ENCODE measurements at regions not wholly inside any gene's neighbourhood (a gene's known extent, or its start where the extent isn't known, plus 50 kb on each side); places are given as distances from the start of the nearest gene placed in this dataset.

- H3K9me3 ChIP-seq = no peaks in the 10 kb centered on the region
- WGBS, 2 donors = 34 to 37% methylated on average over 3 of the region's 3 CpGs
- no peak overlapping the region for H3K4me3 ChIP-seq
- H3K27me3 ChIP-seq = no peaks in the 10 kb centered on the region
- no peaks in the 10 kb centered on the region for H3K36me3 ChIP-seq (replicated peaks in 1 of 2; ENCODE audit: insufficient read depth in 1 of 2, low read depth in 2 of 2)
- TF ChIP-seq, protein P1, sequence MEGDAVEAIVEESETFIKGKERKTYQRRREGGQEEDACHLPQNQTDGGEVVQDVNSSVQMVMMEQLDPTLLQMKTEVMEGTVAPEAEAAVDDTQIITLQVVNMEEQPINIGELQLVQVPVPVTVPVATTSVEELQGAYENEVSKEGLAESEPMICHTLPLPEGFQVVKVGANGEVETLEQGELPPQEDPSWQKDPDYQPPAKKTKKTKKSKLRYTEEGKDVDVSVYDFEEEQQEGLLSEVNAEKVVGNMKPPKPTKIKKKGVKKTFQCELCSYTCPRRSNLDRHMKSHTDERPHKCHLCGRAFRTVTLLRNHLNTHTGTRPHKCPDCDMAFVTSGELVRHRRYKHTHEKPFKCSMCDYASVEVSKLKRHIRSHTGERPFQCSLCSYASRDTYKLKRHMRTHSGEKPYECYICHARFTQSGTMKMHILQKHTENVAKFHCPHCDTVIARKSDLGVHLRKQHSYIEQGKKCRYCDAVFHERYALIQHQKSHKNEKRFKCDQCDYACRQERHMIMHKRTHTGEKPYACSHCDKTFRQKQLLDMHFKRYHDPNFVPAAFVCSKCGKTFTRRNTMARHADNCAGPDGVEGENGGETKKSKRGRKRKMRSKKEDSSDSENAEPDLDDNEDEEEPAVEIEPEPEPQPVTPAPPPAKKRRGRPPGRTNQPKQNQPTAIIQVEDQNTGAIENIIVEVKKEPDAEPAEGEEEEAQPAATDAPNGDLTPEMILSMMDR (IDR thresholded peaks at IDR 0.05) = no peak
- TF ChIP-seq POLR2A (IDR thresholded peaks at IDR 0.05) = no peak
- intact Hi-C loops (cut with DNase I) = no loop called here
- H3K27ac ChIP-seq = no peak overlapping the region
- no peaks in the 10 kb centered on the region for H3K4me1 ChIP-seq
- ATAC-seq (no peak), DNase-seq (no peak)
Observed at GRCh38 chr1:57966751-57967406, 543.0 kb upstream of the DAB1 start.

- H3K27me3 ChIP-seq = no peaks in the 10 kb centered on the region
- ATAC-seq (no peak), DNase-seq (no peak)
- no peaks in the 10 kb centered on the region for H3K9me3 ChIP-seq
- intact Hi-C loops (cut with DNase I) = no loop called here
- H3K4me1 ChIP-seq = no peaks in the 10 kb centered on the region
- H3K36me3 ChIP-seq (replicated peaks in 1 of 2; ENCODE audit: insufficient read depth in 1 of 2, low read depth in 2 of 2) = no peaks in the 10 kb centered on the region
- H3K27ac ChIP-seq = no peak overlapping the region
- TF ChIP-seq POLR2A (IDR thresholded peaks at IDR 0.05) = no peak
- TF ChIP-seq, protein P1 (IDR thresholded peaks at IDR 0.05) = no peak
- no peak overlapping the region for H3K4me3 ChIP-seq
- 56 to 61% methylated on average over 5 of the region's 5 CpGs for WGBS, 2 donors
Observed at GRCh38 chr1:57966340-57966739, 542.5 kb upstream of the DAB1 start.

DNA sequence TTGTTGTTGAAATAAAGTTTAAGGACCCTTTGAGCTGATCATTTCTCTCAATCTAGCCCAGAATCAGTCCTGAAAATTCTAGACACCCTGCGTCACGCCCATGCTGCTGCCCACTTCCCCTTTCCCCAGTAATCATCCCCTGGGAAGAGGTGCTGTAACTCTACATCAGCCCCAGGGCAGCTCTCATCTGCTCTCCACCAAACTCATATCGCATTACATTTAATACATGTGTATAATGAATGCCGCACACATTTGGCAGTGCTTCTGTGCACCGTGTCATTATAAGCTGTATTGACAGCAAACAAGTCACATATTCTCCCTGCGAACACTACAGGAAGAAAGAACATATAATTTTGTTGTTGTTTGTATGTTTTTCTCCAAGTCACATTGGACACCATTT lies 539.7 kb upstream of the DAB1 start:
- no peak for TF ChIP-seq POLR2A (IDR thresholded peaks at IDR 0.05)
- TF ChIP-seq, protein P1 (IDR thresholded peaks at IDR 0.05) = no peak
- no peak overlapping the region for H3K4me3 ChIP-seq
- no peaks in the 10 kb centered on the region for H3K27me3 ChIP-seq
- H3K27ac ChIP-seq = no peak overlapping the region
- ATAC-seq = no peak
- DNase-seq = no peak
- no peaks in the 10 kb centered on the region for H3K4me1 ChIP-seq
- 76 to 85% methylated on average over 6 of the region's 6 CpGs for WGBS, 2 donors
- intact Hi-C loops (cut with DNase I) = no loop called here
- no peaks in the 10 kb centered on the region for H3K36me3 ChIP-seq (replicated peaks in 1 of 2; ENCODE audit: insufficient read depth in 1 of 2, low read depth in 2 of 2)
- H3K9me3 ChIP-seq = no peaks in the 10 kb centered on the region

- Histone ChIP-seq H3K9me3 (no peaks in the 10 kb centered on the region), H3K36me3 (replicated peaks in 1 of 2; ENCODE audit: insufficient read depth in 1 of 2, low read depth in 2 of 2) (no peaks in the 10 kb centered on the region), H3K27ac (no peak overlapping the region), H3K4me3 (no peak overlapping the region), H3K4me1 (no peaks in the 10 kb centered on the region), H3K27me3 (no peaks in the 10 kb centered on the region)
- 53 to 65% methylated on average over 8 of the region's 8 CpGs for WGBS, 2 donors
- no peak for ATAC-seq
- no peak for TF ChIP-seq POLR2A (IDR thresholded peaks at IDR 0.05)
- TF ChIP-seq, protein P1 (IDR thresholded peaks at IDR 0.05) = no peak
- intact Hi-C loops (cut with DNase I) = no loop called here
- no peak for DNase-seq
Observed at GRCh38 chr1:57959531-57960241, 535.8 kb upstream of the DAB1 start.

- H3K27ac ChIP-seq = no peak overlapping the region
- no peaks in the 10 kb centered on the region for H3K4me1 ChIP-seq
- no peak for TF ChIP-seq POLR2A (IDR thresholded peaks at IDR 0.05)
- TF ChIP-seq, protein P1 (IDR thresholded peaks at IDR 0.05) = no peak
- H3K4me3 ChIP-seq = no peak overlapping the region
- WGBS, 2 donors = 70 to 73% methylated on average over 2 of the region's 2 CpGs
- DNase-seq (no peak), ATAC-seq (no peak)
- no peaks in the 10 kb centered on the region for H3K27me3 ChIP-seq
- H3K9me3 ChIP-seq = no peaks in the 10 kb centered on the region
- no peaks in the 10 kb centered on the region for H3K36me3 ChIP-seq (replicated peaks in 1 of 2; ENCODE audit: insufficient read depth in 1 of 2, low read depth in 2 of 2)
- intact Hi-C loops (cut with DNase I) = no loop called here
Observed at GRCh38 chr1:57957576-57957975, 533.7 kb upstream of the DAB1 start.

All from body of pancreas (tissue), 4 donors.